SHP77 treated with DMSO at 0.1 percent for 48 hours (cell line): ENCODE measurements at regions not wholly inside any gene's neighbourhood (a gene's known extent, or its start where the extent isn't known, plus 50 kb on each side); places are given as distances from the start of the nearest gene placed in this dataset.

Experiments
- DNase-seq: peaks from one replicate; lab custom pipeline; 2025; lab: John Stamatoyannopoulos, UW

DNA sequence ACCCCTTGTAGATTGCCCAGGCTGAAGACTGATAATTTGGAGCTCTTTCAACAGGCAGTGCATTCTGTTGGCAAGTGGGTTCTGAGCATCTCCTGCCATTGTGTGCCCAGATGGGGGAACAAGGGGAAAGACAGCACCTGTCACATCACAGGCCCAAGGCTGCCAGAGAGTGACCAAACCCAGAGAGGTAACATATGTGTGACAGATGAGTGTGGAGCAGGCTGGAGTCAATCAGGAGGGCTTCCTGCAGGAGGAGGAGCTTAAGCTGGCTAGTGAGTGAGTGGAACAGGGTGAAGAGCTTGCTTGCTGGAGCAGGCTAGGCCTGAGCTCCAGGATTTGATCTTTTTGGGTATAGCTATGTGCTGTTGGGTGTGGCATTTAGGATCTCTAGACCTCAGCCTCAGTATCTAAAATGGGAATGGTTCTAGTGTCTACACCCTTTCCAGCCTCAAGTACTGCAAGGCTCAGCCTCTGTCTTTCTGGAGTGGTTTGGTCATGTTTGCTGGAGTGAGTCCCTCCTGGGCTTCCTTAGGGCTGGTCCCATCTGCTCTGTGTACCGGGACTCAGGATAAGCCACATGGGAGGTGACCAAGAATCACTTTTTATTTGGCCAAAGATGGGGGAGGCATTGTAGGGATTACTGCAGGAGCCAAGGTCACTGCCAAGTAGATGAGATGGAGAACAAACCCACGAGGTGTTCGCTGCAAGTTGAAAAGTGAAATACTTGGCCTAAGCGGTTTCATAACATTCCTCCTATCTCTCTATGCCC, 152.4 kb upstream of the TSHZ3 start:
- DNase-seq = no peak

DNA sequence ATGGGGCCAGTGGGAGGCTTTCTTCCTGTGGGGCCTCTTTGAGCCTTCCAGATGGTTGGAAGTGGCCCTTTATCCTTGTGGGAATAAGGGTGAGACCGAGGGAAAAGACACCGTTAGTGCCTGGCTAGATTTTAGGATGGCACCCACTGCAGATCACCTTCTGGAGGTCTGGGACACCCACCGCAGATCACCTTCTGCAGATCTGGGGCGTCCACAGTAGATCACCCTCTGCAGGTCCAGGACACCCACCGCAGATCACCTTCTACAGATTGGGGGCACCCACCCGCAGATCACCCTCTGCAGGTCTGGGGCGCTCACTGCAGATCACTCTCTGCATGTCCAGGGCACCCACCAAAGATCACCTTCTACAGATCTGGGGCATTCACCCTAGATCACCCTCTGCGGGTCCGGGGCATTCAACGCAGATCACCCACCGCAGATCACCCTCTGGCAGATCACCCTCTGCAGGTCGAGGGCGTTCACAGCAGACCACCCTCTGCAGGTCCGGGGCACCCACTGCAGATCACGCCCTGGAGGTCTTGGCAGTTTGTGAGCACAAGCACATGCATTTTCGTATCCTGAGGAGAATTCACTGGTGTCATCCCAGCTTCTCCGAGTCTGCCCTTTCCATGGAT, 153.4 kb upstream of the TSHZ3 start:
- DNase-seq = no peak

DNA sequence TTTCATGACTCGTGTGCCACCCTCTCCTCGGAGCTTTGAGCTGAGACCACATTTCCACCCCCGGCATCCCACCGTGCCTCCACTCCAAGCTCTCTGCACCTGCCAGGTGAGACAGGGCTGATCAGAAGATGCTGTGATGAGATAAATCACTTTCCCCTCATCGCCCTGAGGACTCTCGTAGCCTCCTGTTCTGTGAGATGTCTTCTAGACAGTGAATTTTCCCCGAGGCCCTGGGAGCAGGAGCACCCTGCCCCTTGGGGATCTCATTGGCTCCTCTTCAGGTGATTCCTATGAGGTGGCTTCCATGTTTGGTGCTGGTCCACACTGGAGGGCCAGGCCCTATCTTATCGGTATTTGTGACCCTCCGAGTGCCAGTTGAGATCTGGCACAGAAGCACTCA, 154.0 kb upstream of the TSHZ3 start:
- no peak for DNase-seq

DNA sequence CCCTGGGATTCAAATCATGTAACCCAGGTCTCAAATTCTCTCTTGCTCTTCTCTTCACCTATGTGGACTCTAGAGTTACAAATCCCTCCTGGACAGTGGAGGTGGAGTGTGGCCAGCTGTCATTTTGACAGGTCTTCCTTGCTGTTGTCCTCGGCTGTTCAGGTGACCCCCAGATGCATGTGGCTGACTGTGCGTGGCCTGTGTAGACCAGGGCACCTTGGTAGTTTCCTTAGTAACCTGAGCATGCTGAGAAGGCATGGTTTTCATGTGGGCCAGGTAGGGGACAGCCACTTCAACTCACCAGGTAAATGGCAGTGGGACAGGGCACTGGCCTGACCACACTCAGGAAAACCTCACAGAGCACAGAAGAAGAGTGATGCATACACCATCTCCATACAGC, 155.0 kb upstream of the TSHZ3 start:
- no peak for DNase-seq

DNA sequence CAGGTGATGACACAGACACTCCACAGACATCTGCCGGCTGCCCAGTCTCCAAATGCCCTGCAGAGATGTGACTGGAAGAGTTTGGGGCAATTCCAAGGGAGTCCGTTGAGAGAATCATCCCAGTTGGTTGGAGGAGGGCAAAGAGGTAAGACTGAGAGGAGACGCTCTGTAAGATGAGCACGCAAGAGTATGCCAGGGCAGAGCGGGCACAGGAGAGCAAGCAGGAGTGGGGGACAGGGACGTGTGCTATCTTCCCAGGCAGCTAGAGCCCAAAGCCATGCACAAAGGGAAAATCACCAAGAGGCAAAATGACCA, 156.3 kb upstream of the TSHZ3 start:
- DNase-seq = no peak

DNA sequence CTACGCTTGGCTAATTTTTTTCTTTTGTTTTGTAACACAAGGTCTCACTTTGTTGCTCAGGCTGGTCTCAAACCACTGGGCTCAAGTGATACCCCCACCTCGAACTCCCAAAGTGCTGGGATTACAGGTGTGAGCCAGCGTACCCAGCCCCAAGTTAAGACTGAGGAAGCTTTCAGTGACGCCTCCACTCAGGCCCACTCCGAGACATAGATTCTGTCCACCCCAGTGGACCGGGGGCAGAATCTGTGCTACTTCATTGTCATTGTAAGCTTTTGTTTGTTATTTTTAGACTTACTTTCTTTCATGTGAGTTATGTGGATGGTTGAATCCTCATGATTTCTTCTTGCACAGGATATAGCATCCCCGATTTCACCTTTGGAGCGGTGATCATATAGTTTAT, 156.9 kb upstream of the TSHZ3 start:
- DNase-seq = no peak

DNA sequence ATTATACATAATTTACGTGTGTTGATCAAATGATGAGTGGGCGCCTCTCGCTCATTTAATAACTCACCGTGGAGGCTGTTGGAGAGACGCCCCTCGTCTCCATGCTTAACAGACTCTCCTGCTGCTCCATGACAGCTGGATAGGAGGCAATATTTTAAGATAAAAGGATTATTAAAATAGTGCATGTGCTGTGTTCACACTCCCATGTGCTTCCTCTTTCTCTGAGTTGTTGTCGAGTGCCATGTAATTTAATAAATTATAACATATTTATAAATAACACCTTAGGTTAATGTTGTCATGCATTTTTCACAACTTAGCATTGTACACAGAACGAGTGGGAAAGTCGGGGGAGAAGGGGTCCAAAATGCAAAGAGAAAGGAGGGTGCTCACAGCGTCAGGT, 161.4 kb upstream of the TSHZ3 start:
- DNase-seq = no peak

DNA sequence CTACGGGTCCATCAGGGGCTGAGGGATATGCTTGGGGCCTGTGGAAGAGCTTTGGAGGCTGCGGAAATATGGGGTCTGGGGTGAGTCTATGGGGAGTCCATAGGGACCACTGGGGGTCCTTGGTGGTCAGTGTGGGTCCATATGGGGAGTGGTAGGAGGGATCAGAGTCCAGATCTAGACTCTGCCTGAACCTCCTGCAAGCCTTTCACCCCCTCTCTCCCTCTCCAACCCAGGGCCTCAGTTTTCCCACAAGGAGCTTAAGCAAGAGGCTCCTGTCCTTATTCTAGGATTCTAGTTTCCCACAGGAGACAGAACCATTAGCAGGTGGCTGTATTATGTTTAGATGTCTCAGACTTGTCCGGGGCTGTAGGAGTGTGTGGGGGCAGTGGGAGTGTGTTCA, 161.9 kb upstream of the TSHZ3 start:
- no peak for DNase-seq

DNA sequence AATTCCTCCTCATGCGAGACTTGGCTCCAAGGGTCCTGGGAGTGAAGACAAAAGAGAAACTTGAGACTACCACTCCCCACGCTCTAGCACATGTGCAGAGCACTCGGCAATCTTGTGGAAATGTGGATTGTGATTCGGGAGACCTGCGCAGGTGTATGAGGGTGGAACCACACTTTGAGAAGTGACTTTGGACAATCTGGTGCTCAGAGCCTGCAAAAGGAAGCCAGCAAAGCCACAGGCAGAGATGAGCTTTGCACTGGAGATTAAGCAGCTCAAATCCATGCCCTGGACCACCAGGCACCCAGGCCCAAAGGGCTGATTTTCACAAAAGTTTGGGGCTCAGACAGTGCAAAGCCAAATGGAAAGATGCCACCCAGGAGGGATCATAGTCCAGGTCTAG, 162.5 kb upstream of the TSHZ3 start:
- no peak for DNase-seq

DNA sequence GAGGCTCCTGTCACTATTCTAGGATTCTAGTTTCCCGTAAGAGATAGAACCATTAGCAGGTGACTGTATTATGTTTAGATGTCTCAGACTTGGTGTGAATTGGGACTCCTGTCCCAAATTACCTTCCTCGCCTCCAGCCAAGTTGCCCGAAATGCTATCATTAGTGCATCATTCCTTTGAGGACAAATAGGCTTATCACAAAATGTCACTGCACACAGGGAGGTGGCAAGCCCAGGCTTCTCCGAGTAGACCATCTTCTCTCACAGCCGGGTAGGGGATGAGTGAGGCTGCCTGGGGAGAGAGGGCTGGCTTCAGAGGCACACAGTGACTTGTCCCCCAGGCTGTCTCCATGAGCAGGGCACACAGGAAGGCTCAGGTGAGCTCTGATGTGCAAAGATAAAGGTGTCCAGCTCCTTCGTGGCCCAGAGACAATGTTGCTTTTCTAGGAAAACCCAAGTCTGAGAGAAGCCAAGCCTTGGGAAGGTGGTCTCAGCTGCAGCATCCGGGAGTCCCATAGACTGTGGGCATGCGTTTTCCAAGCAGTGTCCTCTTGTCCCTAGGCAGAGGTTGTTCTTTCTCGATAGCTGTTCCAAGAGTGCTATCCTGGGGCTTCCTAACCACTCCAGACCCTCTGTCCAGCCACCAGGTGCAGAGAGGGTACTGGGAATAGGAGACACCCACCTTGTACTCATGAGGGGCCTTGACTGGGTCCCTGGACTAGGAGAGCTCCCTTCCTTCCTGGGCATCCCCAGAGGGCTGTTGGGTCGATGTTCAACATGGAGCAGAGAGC, 163.1 kb upstream of the TSHZ3 start:
- no peak for DNase-seq

DNA sequence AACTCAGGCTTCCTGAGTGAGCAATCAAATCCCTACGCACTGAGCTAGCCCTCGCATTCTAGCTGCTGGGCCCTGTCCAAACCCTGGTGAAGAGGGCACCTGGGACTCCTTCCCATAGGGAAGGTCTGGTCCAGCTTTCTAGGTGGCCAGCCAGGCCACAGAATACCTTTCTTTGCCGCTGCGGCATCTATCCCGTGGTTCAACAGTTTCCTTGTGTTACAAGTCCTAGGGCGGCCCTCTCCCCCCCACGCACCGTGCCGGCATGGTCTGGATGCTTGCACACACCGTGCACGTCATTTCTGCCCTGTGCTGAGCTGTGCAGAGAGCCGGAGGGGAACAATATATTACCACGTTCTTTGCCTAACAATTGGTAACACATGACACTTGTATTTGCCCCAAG, 164.6 kb upstream of the TSHZ3 start:
- no peak for DNase-seq

DNA sequence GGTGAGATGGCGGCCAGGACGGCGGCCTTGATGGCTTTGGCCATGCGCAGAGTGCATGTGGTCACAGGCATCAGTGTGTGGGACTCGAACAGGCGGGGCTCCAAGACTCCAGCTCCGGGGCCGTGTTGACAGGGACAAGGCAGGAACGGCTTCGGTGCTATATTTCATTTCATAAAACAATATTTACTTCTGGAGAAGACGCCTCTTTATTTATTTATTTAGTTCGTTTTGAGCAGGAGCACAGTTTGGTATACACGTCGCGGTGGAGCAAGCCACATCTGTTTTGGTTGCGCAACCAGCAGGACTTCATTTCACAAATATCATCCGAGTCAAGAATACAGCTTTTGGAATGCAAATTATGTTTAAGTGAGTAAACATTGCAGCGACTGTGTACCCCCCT, 166.7 kb upstream of the TSHZ3 start:
- no peak for DNase-seq

DNA sequence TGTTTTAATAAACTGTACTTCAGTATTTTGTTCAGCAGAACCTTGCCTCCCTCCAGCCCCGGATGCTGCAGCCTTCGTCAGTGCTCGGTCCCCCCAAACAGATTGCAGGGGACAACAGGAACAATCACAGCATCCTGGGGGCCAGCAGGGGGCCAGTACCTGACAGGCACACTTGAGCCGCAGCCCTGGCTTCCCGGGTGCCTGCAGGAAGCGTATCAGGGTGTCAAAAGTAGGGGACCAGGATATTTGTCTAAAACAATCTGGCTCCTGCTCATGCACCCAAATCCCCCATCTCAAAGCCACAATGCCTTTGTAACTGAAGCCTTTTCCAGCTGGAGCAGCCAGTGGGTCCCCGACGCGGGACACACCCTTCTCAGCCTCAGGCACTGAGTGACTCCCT, 167.5 kb upstream of the TSHZ3 start:
- DNase-seq = no peak

DNA sequence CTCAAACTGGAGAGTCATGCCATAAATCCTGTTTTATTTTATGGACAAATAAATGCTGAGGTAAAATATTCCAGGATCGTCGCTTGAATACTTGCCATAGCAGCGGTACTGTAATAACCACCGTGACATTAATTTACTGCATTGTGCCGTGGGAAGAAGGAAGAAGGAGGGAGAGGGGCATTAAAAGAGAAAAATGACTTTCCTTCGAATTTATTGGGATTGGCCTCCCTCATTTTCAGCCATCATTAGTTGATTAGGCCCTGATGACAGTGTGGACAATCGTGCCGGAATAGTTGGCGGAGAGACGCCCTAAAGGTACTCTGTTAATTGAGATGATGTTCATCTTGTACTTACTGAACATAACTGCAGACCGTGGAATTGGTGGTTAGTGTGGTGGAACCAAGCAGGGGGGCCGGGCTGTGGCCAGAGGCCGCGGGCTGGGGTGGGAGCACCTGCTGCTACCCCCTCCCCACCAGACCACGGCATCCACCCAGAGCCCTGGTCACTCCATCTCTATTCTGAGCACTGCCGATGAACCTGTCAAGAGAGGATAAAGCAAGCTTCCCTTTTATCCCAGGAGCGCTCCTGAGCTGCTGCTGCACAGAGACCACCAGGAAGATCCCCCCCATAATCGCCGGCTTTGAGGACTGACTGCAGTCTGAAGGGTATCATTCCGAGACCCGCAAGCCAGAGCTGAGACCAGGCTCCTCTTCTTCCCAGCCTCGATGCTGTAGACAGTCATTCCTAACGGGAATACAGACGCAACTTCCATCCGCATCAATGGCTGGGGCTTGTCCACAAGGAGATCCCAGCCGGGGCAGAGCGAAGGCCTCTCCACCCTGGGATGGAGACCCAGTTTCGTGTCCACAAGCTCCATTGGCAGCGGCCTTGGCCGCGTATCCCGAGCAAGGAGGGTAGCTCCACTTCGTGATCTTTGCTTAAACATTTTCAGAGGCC, 168.3 kb upstream of the TSHZ3 start:
- no peak for DNase-seq

DNA sequence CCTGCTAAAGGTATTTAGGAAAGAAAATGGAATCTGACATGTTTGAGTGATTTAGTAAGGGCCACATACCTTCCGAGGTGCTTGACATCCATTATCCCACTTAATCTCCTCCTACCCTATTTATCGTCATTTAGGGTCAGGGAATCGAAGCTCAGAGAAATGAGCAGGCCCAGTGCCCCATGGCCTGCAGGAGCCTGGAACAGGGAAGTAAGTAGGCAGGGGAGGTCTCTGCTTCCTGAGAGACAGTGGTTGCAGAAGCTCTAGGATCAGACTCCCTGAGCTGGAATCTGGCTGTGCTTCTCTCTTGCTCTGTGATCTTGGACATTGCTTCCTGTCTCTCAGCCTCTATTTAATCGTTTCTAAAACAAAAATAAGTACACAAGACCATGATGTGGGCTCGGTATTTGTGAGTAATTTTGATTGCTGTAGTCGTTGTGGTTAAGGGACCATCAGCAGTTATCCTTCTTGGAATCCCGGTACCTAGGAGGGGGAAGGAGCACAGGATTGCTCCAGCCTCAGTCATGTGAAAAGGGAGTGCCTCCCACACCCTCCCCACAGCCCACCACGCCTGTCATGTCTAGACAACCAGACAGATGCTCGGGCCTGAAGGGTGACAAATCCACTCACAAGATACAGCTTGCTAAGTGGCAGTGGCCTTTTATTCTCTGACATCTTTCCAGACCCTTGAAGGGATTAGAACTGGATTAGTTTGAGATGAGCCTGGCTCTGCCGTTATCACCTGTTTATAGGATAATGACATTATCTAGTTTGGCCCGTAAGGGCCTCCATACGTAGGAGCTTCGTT, 169.2 kb upstream of the TSHZ3 start:
- no peak for DNase-seq

DNA sequence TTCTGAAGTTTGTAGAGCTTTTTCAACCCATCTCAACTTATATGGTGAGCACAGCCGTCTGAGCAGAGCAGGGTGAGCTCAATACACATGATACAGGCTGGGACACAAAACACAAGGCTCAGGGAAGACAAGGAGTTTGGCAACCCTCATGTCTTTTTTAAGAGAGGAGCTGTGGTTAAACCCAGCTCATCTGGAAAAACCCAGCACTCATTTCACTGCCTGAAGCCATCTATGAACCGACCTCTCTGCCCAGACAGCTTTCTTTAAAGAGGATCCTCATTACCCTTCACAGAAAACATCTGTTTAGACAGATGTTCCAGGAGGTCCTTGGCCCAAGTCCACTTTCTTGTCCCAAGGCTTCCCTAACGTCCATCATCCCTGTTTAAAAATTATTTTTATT, 170.0 kb upstream of the TSHZ3 start:
- DNase-seq = no peak

DNA sequence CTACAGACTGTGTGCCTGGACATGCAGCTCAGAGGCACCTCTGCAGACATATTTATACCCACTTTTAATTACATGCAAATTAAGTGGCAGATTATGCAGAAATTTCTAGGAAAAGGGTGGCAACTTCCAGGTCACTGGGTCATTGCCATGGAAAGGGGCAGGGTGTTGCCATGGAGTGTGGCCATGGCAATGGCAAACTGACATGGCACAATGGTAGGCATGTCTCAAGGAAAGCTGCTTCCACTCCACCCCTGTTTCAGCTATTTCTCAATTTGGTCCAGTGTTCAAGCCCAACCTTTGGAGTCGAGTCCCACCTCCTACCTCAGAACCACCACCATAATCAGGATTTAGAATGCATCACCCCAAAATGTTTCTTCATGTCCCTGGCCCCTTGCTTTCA, 170.7 kb upstream of the TSHZ3 start:
- no peak for DNase-seq

DNA sequence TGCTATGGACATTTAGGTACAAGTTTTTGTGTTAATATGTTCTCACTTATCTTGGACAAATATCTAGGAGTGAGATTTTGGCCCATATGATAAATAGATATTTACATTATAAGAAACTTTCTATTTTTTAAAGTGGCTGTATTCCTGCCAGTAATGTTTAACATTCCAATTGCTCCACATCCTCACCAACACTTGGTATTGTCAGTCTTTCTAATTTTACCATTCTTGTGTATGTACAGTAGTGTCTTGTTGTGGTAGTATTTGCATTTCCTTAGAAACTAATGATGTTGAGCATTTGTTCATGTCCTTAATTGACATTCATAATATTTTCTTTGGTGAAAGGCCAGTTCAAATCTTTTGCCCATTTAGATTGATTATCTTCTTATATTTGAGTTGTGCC, 171.4 kb upstream of the TSHZ3 start:
- DNase-seq = no peak

DNA sequence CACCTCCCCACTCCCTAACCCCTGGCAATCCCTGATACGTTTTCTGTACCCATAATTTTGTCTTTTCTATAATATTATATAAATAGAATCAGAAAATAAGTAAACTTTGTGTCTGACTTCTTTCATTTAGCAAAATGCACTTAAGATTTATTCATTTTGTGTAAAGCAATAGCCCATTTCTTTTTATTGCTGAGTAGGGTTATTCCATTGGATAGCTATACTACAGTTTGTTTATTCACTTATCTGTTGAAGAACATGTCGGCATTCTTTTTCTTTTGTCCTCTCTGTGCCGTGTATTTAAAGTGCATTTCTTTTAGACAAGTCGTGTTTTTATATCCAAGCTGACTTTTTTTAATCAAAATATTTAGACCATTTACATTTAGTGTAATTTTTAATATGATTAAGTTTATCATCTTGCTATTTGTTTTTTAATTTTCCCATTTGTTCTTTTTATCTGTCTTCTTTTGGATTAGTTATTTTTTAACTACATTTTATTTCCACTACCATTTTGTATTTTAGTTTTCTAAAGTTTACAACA, 176.4 kb upstream of the TSHZ3 start:
- no peak for DNase-seq

DNA sequence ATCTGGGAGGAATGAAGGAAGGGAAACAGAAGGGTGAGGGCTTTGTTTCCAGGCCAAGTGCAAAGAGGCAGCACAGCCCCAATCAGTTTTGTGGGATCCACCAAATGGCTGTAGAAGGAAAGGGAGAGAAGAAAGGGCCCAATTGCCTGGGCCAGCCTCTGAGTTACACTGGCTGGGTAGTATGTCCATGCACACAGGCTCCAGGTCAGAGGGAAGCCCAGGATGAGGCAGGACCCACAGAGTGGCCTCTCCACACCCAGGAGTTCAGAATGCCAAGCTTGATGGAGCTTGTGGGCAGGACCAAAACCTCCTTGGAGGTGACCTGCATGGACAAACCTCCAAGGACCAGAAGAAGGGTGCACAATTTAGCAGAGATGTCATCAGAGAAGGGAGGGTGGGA, 178.2 kb upstream of the TSHZ3 start:
- DNase-seq = no peak

DNA sequence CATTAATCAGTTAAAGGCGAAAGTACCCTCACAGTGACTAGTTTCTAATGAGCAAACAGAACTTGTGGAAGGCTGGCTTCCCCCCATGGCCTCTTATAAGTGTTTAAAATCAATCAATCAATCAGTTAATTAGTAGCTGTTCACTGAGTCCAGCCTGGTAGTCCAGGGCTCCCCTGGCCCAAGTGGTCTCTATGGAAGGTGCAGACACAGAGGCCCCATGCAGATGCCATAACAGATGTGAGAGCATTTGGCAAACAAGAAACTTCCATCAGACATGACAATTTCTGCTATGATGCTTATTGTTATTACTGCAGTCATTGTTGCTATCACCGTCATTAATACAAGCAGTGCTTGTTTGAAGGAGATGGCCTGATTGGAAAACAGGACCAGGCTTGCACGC, 179.0 kb upstream of the TSHZ3 start:
- DNase-seq = no peak
